Ovary (tissue), 7 donors: ENCODE measurements at regions not wholly inside any gene's neighbourhood (a gene's known extent, or its start where the extent isn't known, plus 50 kb on each side); places are given as distances from the start of the nearest gene placed in this dataset.

Experiments used
- DNase-seq, 5 donors: peaks; one replicate each; pipeline ENCODE4 v3.0.0-alpha.2; 2019 to 2020
- H3K27ac ChIP-seq, 2 donors: fragments of 200-600 bp; one replicate each; pipeline versions ENCODE4 v1.5.1 to v1.8.0; 2019 to 2022
- H3K27me3 ChIP-seq: fragments of 200-600 bp; one replicate; pipeline ENCODE4 v1.8.0; 2022
- H3K36me3 ChIP-seq: fragments of 200-600 bp; sonication (generic); one replicate; pipeline ENCODE4 v1.5.1; 2019
- H3K4me1 ChIP-seq: one replicate; pipeline ENCODE4 v1.8.1; 2013; ENCODE audit warnings: mild to moderate bottlenecking, moderate library complexity; ENCODE audit not compliant: insufficient read depth
- H3K4me3 ChIP-seq: fragments of 200-600 bp; sonication (generic); one replicate; pipeline ENCODE4 v1.5.1; 2017
- H3K9me3 ChIP-seq, 2 donors: fragments of 200-600 bp in 1 of 2; sonication (generic) in 1 of 2; one replicate each; pipeline versions ENCODE4 v1.5.1 to v1.8.1; 2013 to 2019; ENCODE audit warnings: mild to moderate bottlenecking in 1 of 2, moderate library complexity in 1 of 2
- EP300 ChIP-seq: sonication (generic); formaldehyde crosslinking; IDR thresholded peaks from one replicate; pipeline ENCODE4 v1.6.1; 2017; ENCODE audit warnings: antibody characterized with exemption
- POLR2A ChIP-seq: fragments of 450-650 bp; IDR thresholded peaks from one replicate; pipeline ENCODE4 v1.6.1; 2017; ENCODE audit warnings: antibody characterized with exemption, mild to moderate bottlenecking, moderate library complexity
- WGBS, 3 donors: extraction: QIAGEN DNeasy Blood & Tissue Kit in 1 of 3; methylation state at CpG; one replicate each; pipeline versions ENCODE4 v1.1.5 to v1.1.7; 2013 to 2017; 5-methylcytosine and 5-hydroxymethylcytosine counted together
- intact Hi-C, 4 donors: fragments of 100-400 bp; cut with DNase I; formaldehyde crosslinking; loops; one replicate each; pipeline versions ENCODE4 v1.11.0 to v1.15.1; 2022 to 2023
- TF ChIP-seq, protein P1 (sequence below), 3 donors: fragments of 450-650 bp in 2 of 3; fragments of 200-600 bp in 1 of 3; IDR thresholded peaks; one replicate each; pipeline versions ENCODE4 v1.5.1 to v1.8.0; 2016 to 2022; ENCODE audit warnings: antibody characterized with exemption in 3 of 3, mild to moderate bottlenecking in 1 of 3
- donor health status: DM: no; HTN: no; CAD: no; lungs with moderate emphysema.
- donor health status: DM: no; HTN: no; CAD: no.
- donor health status: Bipolar disorder and iron deficiency.
- donor health status: DM: no; HTN: no; CAD: no.
- donor health status: DM: yes; HTN: yes; CAD: no.

DNA sequence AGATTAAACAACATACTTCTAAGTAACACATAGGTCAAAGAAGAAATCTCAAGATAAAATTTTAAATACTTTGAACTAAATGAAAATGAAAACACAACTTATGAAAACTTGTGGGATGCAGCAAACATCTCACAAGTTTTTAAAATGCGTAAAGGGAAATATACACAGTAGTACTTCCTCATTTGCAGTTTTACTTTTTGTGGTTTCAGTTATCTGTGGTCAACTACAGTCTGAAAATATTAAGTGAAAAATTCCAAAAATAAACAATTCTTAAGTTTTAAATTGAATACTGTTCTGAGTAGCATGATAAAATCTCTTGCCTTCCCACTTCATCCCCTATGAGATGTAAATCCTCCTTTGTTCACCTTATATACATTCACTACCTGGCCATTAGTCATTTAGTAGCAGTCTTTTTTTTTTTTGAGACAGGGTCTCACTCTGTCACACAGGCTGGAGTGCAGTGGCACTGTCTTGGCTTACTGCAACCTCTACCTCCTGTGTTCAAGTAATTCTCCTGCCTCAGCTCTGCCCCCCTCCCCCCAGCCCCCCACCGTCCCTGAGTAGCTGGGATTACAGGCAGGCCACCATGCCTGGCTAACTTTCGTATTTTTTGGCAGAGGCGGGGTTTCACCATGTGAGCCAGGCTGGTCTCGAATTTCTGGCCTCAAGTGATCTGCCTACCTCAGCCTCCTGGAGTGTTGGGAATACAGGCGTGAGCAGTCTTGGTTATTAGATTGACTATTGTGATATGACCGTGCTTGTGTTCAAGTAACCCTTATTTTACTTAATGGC lies 154.6 kb upstream of the AHI1 start:
- no peak overlapping the region for H3K4me3 ChIP-seq
- DNase-seq: no peak
- intact Hi-C loops: no loop called here
- no peaks in the 10 kb centered on the region for H3K27me3 ChIP-seq
- 72 to 80% (median 78%) methylated on average over 7 of the region's 7 CpGs for WGBS, 3 donors
- TF ChIP-seq EP300 (no peak), POLR2A (no peak)
- TF ChIP-seq, protein P1, sequence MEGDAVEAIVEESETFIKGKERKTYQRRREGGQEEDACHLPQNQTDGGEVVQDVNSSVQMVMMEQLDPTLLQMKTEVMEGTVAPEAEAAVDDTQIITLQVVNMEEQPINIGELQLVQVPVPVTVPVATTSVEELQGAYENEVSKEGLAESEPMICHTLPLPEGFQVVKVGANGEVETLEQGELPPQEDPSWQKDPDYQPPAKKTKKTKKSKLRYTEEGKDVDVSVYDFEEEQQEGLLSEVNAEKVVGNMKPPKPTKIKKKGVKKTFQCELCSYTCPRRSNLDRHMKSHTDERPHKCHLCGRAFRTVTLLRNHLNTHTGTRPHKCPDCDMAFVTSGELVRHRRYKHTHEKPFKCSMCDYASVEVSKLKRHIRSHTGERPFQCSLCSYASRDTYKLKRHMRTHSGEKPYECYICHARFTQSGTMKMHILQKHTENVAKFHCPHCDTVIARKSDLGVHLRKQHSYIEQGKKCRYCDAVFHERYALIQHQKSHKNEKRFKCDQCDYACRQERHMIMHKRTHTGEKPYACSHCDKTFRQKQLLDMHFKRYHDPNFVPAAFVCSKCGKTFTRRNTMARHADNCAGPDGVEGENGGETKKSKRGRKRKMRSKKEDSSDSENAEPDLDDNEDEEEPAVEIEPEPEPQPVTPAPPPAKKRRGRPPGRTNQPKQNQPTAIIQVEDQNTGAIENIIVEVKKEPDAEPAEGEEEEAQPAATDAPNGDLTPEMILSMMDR (IDR thresholded peaks at IDR 0.05): no peak
- H3K9me3 ChIP-seq: no peaks in the 10 kb centered on the region
- no peaks in the 10 kb centered on the region for H3K4me1 ChIP-seq
- no peak overlapping the region for H3K27ac ChIP-seq
- no peaks in the 10 kb centered on the region for H3K36me3 ChIP-seq

DNA sequence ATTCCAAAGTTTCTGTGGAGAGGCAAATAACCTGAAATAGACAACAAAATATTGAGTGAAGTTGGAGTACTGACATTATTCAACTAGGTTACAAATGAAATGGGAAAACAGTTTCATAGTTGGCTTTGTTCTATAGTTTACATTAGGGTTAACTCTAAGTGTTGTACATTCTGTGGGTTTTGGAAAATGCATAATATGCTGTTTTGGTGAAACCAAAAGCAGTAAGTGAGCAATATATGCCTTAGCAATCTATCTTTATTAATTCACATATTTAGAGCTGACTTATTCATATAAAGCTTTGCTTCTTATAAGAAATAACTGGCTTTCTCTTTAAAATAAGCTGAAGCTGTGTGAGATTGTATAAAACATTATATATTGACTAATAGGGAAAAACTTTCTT lies 157.5 kb upstream of the AHI1 start:
- Histone ChIP-seq H3K36me3 (no peaks in the 10 kb centered on the region), H3K4me1 (no peaks in the 10 kb centered on the region), H3K9me3 (no peaks in the 10 kb centered on the region), H3K27ac (no peak overlapping the region), H3K4me3 (no peak overlapping the region), H3K27me3 (no peaks in the 10 kb centered on the region)
- intact Hi-C loops: no loop called here
- no peak for DNase-seq
- TF ChIP-seq POLR2A (no peak), EP300 (no peak)
- TF ChIP-seq, protein P1 (IDR thresholded peaks at IDR 0.05): no peak

DNA sequence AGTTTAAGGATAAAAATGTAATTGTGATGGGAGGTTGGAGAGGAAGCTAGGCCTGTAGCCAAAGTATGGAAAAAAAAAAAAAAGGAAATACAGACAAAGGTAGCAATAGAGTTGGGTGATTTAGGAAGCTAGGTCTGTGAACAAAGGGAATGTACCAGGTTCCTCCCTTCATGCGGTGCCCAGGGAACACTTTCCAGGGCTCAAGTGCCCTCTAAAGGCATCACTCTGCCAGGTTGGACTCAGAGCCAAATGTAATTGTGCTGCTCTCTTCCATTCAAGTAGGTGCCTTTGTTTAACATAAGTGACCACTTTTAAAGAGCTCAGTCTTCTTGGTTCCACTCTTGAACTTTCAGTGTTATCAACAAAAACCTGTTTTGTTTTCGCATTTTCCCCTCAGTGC lies 159.7 kb upstream of the AHI1 start:
- TF ChIP-seq EP300: no peak
- TF ChIP-seq, protein P1 (IDR thresholded peaks at IDR 0.05): no peak
- TF ChIP-seq POLR2A: no peak
- H3K27me3 ChIP-seq: no peaks in the 10 kb centered on the region
- WGBS, 3 donors: 93 to 96% (median 93%) methylated on average over 2 of the region's 2 CpGs
- no peak overlapping the region for H3K4me3 ChIP-seq
- H3K27ac ChIP-seq: no peak overlapping the region
- no peak for DNase-seq
- no peaks in the 10 kb centered on the region for H3K36me3 ChIP-seq
- H3K9me3 ChIP-seq: no peaks in the 10 kb centered on the region
- no peaks in the 10 kb centered on the region for H3K4me1 ChIP-seq
- intact Hi-C loops: no loop called here

DNA sequence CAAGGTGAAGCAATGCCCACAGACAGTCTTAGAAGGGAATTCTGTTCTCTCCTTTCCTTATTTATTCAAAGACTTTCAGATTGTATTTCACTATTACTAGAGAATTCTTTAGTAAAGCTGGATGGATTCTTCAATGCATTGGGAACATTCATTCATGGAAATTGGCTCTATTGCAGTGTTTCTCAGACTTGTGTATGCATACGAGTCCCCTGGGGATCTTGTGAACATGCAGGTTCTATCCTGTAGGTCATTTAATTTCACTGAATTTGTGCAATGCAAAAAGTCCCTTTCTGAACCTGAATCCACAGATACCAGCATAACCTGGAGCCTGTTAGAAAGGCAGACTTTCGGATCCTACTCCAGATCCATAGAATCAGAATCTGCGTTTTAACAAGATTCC lies 160.9 kb upstream of the AHI1 start:
- Histone ChIP-seq H3K9me3 (no peaks in the 10 kb centered on the region), H3K4me3 (no peak overlapping the region), H3K36me3 (no peaks in the 10 kb centered on the region), H3K27me3 (no peaks in the 10 kb centered on the region), H3K4me1 (no peaks in the 10 kb centered on the region), H3K27ac (no peak overlapping the region)
- no peak for DNase-seq
- TF ChIP-seq, protein P1 (IDR thresholded peaks at IDR 0.05): no peak
- TF ChIP-seq EP300 (no peak), POLR2A (no peak)
- WGBS, 3 donors: 90 to 94% (median 93%) methylated on average over 3 of the region's 3 CpGs
- intact Hi-C loops: no loop called here
